ENCODE measurements at regions not wholly inside any gene's neighbourhood (a gene's known extent, or its start where the extent isn't known, plus 50 kb on each side); places are given as distances from the start of the nearest gene placed in this dataset.
"Not testable (repeated sequence)": the region's sequence is repeated elsewhere in the genome, so short reads cannot be mapped to it uniquely, and the experiment has no call there.

- no peak for DNase-seq (ENCODE audit: low read depth in 2 of 2)
Measured at GRCh38 chr9:90201766-90202165, 440.9 kb downstream of the DIRAS2 start.

DNA sequence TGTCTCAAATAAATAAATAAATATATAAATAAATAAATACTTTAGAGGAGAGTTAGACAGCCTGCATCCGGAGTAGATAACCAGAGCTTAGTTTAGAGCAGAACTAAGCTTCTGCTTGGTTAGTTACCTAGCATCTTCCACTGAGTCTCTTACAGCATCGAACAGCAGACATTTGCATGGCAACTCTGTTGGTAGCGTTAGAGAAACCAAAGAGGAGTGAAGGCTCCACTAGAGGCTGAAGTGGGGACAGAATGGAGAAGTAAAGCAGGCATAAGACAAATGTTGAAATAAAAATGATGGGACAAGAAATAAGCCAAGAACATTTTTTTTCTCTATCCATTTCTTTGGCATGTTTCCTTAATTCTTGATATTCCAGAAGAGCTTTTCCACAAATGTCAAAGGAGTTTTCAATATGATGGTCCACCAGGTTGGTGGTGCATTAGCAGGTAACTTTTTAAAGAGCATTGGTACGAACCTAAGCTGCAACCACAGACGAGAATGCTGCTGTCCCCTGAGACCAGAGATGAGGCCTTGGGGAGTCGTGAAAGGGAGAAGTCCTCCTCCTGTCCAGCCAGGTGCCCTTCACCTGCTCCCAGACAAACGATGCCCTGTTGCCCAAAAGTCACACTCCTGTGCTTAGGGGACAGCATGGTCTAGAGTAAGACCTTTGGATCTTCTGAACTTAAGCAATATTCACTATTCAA, 438.3 kb downstream of the DIRAS2 start:
- DNase-seq (ENCODE audit: low read depth in 2 of 2) = no peak

DNA sequence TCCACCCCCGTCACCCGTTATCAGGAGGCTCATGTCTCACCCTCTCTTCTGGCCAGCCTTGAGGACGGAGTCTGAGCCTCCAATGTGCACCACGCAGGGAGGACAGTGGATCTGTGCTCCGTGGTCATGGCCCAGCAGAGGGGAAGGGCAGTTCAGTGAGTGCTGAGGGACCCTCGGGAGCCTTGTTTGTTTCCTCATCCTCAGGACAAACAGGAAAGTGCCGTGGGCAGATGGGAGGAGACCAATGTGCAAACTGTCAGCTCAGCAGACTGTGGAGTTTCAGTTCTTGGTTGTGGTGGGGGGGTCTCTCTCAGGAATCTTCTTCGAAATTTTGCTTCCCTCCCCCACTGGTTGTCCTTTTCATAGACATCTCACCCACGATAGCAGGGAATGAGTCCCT, 429.6 kb downstream of the DIRAS2 start:
- not testable (repeated sequence) for DNase-seq (ENCODE audit: low read depth in 2 of 2)

- DNase-seq (ENCODE audit: low read depth in 2 of 2) = no peak
Measured at GRCh38 chr9:90219548-90220118, 423.0 kb downstream of the DIRAS2 start.

- not testable (repeated sequence) for DNase-seq (ENCODE audit: low read depth in 2 of 2)
Measured at GRCh38 chr9:90221899-90222298, 420.7 kb downstream of the DIRAS2 start.

GRCh38 chr9:90226839-90227338, 415.7 kb downstream of the DIRAS2 start:
- peak; percentile 14 to 32 for DNase-seq (ENCODE audit: low read depth in 2 of 2)

- DNase-seq (ENCODE audit: low read depth in 2 of 2) = not testable (repeated sequence)
Measured at GRCh38 chr9:90233081-90233480, 409.5 kb downstream of the DIRAS2 start.

DNA sequence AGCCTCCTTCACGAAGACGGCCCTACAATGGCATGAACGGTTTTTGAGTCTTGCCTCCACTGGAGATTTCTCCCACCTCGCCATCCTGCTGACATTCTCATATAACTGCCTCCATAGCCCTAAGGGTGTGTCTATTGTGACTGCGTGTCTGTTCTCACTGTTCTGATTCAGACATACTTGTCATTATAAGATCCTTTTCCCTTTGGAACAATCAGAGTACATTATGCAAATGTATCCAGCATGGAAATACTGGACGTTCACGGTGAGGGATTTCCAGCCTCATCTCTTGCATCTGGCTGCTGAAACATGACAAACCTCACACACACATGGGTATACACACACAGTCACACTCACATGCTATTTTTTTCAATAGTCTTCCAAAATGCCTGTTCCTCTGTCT, 402.1 kb downstream of the DIRAS2 start:
- DNase-seq (ENCODE audit: low read depth in 2 of 2) = no peak

GRCh38 chr9:90245661-90246060, 397.0 kb downstream of the DIRAS2 start:
- DNase-seq (ENCODE audit: low read depth in 2 of 2) = no peak

DNA sequence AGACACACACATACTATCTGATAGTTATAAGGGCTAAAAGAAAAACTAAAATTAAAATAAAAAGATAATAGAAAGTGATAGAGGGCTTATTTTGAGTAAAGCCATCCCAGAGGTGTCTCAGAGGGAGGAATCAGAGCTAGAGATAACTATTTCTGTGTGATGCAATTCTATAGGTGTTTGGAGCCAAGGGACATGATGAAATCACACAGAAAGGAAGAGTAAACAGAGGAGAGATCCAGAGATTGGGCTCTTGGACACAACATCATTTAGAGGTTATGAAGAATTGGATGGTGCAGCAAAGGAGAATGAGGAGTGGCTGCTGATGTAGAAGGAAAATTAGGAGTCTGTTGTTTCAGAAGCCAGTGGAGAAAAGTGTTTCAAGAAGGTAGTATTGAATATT, 393.5 kb downstream of the DIRAS2 start:
- no peak for DNase-seq (ENCODE audit: low read depth in 2 of 2)

DNA sequence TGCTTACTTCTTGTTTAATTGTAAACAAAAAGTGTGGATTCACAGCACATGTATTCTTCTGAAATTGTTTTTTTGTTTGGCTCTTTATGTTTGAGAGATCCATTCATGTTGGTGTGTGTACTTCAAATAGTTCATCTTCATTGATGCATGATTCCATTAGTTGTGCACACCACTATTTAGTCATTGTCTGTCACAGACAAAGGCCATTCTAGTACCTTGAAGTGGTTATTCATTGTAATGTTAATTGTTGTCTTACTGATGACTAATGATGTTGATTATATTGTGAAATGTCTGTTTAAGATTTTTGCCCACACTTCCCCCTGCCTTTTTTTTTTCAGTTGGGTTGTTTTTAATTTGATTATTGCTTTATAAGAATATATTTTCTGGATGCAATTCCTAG, 391.3 kb downstream of the DIRAS2 start:
- no peak for DNase-seq (ENCODE audit: low read depth in 2 of 2)

- no peak for DNase-seq (ENCODE audit: low read depth in 2 of 2)
Measured at GRCh38 chr9:90256345-90256744, 386.3 kb downstream of the DIRAS2 start.

DNA sequence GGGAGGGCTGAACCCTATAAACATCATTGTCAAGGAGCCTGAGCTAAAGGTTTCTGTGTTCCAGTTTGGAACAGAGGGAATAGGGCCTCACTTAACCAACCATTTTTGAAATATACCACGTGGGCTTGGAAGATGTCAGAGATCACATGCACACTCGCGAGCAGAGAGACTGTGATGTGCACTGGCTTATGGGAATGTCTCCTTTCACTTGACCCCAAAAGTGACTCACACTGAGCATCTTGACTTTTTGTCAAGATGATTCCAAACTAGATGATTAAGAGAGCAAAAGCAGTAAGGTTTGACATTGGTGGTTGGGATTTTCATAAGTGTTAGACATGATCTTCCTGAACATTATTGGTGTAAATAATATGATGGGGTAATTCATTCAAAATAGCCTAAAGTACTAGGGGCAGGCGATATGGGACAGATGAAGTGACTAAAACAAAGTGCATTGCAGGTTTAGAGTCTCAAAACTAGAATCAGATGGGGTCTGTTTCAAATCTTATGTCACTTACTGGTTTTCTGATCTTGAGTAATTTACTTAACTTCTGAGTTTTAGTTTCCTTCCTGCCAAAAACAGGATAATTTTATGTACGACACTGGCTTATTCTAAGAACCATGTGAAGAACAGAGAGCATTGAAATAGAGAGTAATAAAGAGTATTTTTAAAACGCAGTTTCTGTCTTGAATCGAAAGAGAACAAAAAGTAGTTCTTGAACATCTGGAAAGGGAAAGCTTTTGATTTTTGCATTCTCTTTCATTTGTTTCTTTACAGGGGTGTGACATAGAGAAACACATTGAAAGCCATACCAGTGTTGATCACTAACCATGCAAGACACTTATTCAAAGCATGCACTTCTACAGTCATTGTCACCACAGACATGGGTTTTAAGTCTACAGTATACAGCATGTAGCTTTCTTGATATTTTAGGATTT, 383.0 kb downstream of the DIRAS2 start:
- no peak for DNase-seq (ENCODE audit: low read depth in 2 of 2)

- DNase-seq (ENCODE audit: low read depth in 2 of 2) = no peak
Measured at GRCh38 chr9:90261698-90262097, 380.9 kb downstream of the DIRAS2 start.

DNA sequence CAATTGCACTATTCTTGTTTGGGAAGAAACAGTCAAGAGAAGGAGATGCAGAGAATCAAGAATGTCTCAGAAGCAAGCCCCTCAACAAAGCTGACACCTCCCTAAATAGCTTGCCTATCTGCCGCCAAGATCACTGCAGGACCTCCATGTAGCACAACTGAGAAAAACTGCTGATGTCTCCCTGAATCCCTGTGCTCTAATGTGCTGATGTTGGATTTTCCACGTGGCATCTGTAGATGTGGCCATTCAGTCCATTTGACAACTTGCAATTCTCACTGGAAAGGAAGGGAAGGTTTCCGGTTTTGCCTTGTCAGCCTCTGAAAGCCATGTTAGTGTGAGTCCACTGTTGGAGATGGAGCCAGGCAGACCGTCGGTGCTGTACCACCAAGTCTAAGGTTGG, 374.0 kb downstream of the DIRAS2 start:
- no peak for DNase-seq (ENCODE audit: low read depth in 2 of 2)

GRCh38 chr9:90271707-90272106, 370.9 kb downstream of the DIRAS2 start:
- no peak for DNase-seq (ENCODE audit: low read depth in 2 of 2)

GRCh38 chr9:90274725-90275124, 367.9 kb downstream of the DIRAS2 start:
- no peak for DNase-seq (ENCODE audit: low read depth in 2 of 2)

DNA sequence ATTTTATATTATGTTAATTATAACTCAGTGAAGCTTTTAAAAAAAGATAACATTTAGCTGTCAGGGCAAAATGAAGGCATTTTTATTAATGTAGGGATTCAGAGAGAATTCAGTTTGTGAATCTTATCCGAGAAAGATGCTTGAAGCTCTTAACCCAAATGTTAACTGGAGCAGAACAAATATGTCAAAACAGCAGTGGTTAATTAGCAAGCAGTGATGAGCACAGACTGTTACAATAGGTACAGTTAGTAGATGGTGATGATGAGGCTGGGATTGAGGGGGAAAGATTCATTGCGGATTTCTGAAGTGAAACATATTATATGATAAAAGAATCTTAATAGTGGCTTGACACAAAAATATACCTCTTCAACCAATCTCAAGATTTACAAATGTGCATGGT, 356.7 kb downstream of the DIRAS2 start:
- DNase-seq (ENCODE audit: low read depth in 2 of 2) = no peak

DNA sequence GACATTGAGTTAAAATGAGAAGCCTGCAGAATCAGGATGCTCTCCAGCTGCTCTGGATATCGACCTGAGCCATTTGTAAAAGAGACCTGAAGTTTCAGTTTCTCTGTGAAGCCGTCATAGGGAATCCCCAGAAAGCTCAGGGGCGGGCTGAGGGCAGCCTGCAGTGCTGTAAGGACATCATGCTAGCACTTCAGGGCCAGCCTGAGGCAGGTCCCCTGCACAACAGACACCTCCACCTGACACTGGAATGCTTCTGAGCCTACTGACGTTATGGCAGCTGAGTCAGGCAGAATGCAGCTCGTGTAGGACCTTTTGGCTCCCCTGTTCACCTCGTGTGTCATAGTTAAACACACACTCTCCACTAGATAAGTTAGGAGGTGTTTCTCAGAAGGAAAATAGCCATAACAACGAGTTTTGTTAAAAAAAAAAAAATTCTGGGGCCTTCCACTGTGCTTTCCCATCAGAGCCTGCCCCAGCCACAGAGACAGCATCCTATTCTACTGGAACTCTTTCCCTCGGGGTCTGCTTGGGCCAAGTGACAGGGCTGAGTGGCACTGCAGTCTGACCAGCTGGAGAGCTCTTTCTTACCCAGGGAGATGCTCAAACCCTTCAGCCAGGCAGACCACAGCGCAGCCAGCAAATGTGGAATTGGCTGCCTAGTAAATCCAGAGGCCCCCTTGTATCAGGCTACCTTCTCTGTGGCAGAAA, 354.9 kb downstream of the DIRAS2 start:
- no peak for DNase-seq (ENCODE audit: low read depth in 2 of 2)

GRCh38 chr9:90288275-90288639, 354.4 kb downstream of the DIRAS2 start:
- DNase-seq (ENCODE audit: low read depth in 2 of 2) = no peak

- DNase-seq (ENCODE audit: low read depth in 2 of 2) = no peak
Measured at GRCh38 chr9:90290716-90291485, 351.7 kb downstream of the DIRAS2 start.

Measured in lung microvascular endothelial cell (primary cell).